Astrocyte of the spinal cord (primary cell): ENCODE measurements at regions not wholly inside any gene's neighbourhood (a gene's known extent, or its start where the extent isn't known, plus 50 kb on each side); places are given as distances from the start of the nearest gene placed in this dataset.

Experiments used
- DNase-seq: peaks from one replicate; pipeline ENCODE4 v3.0.0; 2011; ENCODE audit warnings: low read depth, low spot score
- H3K4me3 ChIP-seq: 2 replicates; pipeline ENCODE4 v1.5.1; 2011; ENCODE audit warnings: low read depth, mild to moderate bottlenecking, low read length, moderate library complexity
- in situ Hi-C: cut with HindIII; loops from 2 replicates; pipeline ENCODE4 v1.10.0; 2017; ENCODE audit warnings: low sequenced_read_pairs
- TF ChIP-seq, protein P1 (sequence below): IDR thresholded peaks from 2 replicates; pipeline ENCODE4 v1.5.1; 2012; ENCODE audit warnings: low read depth, mild to moderate bottlenecking, low read length, inconsistent platforms

DNA sequence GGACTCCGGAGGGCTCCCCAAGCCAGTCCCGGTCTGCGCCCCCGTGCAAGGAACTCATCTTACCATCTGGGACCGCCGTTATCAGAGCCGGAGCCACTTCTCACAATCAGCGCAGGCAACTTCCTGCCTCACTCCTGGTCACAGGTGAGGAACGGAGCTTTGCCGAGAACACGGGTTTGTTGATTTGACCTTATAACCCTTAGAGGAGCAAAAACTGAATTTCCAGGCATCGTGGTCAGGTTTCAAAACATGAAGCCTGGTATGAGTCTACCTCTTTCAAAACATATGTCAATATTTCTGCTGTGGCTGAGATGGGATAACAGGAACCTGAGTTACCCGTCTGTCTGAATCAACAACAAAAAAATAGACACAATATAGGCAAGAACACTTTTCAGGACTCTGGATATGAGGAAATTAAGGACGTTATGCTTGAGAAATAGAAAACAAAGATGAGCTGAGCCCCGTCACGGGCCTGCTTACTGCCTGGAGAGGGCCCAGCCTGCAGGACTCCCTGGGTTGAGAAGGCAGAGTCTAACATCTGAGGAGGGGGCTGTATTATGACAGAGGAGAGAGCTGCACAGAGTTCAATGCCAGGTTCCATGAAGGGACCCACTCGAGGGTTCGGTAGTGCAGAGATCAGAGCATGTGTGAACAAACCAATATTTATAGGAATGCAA is 148.7 kb downstream of the NDUFA10 start:
- DNase-seq: no peak
- in situ Hi-C loops: no loop called here
- H3K4me3 ChIP-seq: no peak overlapping the region
- TF ChIP-seq, protein P1, sequence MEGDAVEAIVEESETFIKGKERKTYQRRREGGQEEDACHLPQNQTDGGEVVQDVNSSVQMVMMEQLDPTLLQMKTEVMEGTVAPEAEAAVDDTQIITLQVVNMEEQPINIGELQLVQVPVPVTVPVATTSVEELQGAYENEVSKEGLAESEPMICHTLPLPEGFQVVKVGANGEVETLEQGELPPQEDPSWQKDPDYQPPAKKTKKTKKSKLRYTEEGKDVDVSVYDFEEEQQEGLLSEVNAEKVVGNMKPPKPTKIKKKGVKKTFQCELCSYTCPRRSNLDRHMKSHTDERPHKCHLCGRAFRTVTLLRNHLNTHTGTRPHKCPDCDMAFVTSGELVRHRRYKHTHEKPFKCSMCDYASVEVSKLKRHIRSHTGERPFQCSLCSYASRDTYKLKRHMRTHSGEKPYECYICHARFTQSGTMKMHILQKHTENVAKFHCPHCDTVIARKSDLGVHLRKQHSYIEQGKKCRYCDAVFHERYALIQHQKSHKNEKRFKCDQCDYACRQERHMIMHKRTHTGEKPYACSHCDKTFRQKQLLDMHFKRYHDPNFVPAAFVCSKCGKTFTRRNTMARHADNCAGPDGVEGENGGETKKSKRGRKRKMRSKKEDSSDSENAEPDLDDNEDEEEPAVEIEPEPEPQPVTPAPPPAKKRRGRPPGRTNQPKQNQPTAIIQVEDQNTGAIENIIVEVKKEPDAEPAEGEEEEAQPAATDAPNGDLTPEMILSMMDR: no peak

- no peak for DNase-seq
- in situ Hi-C loops: no loop called here
- TF ChIP-seq, protein P1: no peak
- H3K4me3 ChIP-seq: no peak overlapping the region
These were observed 150.3 kb downstream of the NDUFA10 start for GRCh38 chr2:239874636-239875356.

DNA sequence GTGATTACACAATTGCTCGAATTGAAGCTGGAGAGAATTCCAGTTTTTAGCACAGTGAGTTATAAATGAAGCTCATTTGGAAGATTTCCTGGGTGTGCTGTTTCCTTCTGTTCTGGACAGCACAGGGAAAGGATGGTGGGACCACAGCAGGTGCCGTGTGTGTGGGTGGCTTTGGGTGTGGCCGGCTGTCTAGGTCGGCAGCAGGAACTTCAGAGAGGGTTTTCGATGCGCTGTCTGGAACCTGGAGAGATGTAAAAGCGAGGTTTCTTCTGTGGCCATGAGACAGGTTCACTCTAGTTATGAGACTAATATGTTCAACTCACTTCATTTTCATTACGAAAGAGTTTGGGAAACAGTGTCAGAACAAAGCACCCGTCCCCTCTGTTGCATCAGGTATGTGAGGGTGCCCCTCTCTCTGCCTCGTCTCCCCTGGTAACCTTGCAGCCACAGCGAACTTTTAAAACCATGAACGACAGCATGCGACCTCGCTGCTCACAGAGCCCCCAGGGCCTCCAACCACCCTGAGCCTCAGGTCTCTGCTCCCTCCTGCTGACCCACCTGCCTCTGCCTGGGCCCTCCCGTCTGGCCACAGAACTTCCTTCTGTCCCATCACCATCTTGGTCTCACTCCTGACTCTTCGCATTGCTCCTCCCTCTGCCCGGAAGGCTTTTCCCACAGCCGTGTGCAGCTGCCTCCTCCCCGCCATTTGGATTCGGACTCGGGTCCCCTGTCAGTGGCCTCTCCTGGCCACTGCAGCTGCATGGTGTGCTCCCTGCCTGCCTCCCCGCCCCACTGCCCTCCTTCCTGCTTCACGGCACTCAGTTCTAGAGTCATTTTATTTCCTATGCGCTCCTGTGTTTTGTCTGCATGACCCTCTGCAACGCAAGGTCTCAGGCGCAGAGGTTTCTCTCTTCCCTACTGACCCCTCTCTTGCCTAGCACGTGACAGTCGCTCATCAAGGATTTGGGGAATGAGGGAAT is 151.2 kb downstream of the NDUFA10 start:
- DNase-seq: no peak
- in situ Hi-C loops: no loop called here
- no peak overlapping the region for H3K4me3 ChIP-seq
- TF ChIP-seq, protein P1: no peak

- in situ Hi-C loops: no loop called here
- TF ChIP-seq, protein P1: no peak
- H3K4me3 ChIP-seq: no peak overlapping the region
- no peak for DNase-seq
These were observed 153.4 kb downstream of the NDUFA10 start for GRCh38 chr2:239871481-239872435.

- DNase-seq: no peak
- TF ChIP-seq, protein P1: no peak
- in situ Hi-C loops: no loop called here
- no peak overlapping the region for H3K4me3 ChIP-seq
These were observed 154.3 kb downstream of the NDUFA10 start for GRCh38 chr2:239870863-239871262.
